ENCODE measurements at regions not wholly inside any gene's neighbourhood (a gene's known extent, or its start where the extent isn't known, plus 50 kb on each side); places are given as distances from the start of the nearest gene placed in this dataset.

DNA sequence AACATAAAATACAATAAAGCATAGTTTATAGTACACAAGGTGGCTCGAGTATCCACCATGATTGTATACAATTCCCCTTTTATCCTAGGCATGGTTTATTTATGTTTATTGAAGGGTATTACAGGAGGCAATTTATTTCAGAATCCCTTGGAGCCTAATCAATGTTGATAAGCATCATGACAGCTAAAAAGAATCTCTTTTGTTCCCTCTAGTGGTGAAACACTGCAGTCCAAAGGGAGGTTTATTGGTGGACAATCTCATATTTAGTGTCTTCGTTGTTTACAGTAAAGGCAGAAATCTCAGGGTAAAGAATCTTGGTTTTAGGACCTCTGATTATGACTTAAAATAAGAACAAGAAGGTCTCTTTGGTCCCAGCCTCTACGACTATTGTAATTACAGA, 1712.5 kb downstream of the C4orf33 start (continued):
- TF ChIP-seq, protein P1, sequence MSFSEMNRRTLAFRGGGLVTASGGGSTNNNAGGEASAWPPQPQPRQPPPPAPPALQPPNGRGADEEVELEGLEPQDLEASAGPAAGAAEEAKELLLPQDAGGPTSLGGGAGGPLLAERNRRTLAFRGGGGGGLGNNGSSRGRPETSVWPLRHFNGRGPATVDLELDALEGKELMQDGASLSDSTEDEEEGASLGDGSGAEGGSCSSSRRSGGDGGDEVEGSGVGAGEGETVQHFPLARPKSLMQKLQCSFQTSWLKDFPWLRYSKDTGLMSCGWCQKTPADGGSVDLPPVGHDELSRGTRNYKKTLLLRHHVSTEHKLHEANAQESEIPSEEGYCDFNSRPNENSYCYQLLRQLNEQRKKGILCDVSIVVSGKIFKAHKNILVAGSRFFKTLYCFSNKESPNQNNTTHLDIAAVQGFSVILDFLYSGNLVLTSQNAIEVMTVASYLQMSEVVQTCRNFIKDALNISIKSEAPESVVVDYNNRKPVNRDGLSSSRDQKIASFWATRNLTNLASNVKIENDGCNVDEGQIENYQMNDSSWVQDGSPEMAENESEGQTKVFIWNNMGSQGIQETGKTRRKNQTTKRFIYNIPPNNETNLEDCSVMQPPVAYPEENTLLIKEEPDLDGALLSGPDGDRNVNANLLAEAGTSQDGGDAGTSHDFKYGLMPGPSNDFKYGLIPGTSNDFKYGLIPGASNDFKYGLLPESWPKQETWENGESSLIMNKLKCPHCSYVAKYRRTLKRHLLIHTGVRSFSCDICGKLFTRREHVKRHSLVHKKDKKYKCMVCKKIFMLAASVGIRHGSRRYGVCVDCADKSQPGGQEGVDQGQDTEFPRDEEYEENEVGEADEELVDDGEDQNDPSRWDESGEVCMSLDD (tag by site-specific recombination; IDR thresholded peaks at IDR 0.05), result no peak

DNA sequence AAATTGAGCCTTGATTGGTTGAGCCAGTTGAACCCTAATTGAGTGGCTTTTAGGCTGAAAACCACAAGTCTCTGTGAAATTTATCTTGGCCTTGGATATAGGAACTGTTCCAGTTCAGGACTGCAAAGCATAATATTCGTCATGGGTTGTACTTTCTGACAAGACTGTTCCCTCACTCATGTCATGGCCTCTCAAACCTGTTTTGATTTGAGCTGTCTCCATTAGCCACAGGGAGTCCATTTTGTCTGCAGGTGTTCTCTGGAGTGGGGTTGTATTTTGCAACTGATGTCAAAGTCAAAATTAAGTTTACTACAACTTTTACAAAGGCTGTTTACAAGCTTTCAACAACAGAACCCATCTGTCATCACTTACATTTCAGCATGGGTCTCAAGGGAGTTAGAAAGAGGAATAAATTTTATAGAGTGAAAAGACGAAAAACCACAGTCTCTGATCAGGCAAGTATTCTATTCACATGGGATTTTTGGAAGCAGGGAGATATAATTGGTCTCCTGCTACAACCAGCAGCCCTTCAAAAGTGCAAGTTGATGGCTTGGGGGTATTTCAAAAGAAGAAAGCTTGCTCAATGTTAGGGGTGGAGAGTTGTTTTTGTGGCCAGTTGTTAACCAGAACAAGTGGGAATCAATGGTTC, 1716.3 kb downstream of the C4orf33 start:
- no peaks in the 10 kb centered on the region for H3K4me1 ChIP-seq (ENCODE audit: control insufficient read depth, insufficient read depth, low read length)
- H3K9me3 ChIP-seq (ENCODE audit: control insufficient read depth, insufficient read depth, low read depth, low read length), result no peaks in the 10 kb centered on the region
- H3K36me3 ChIP-seq (ENCODE audit: control insufficient read depth in 2 of 2, insufficient read depth in 1 of 2, low read length in 2 of 2), result no peaks in the 10 kb centered on the region
- no peak overlapping the region for H3K4me3 ChIP-seq (ENCODE audit: low read depth, low read length)
- TF ChIP-seq ZNF776 (tag by site-specific recombination; IDR thresholded peaks at IDR 0.05; ENCODE audit: borderline replicate concordance) (no peak), ZNF354C (tag by site-specific recombination; IDR thresholded peaks at IDR 0.05; ENCODE audit: borderline replicate concordance, low read depth) (no peak), ZNF2 (tag by site-specific recombination; IDR thresholded peaks at IDR 0.05) (no peak), ZNF274 (IDR thresholded peaks at IDR 0.05; ENCODE audit: low read length) (no peak), ZNF274 (tag by site-specific recombination; IDR thresholded peaks at IDR 0.05; ENCODE audit: borderline replicate concordance) (no peak), ZNF423 (tag by site-specific recombination; IDR thresholded peaks at IDR 0.05) (no peak), ZNF223 (tag by site-specific recombination; IDR thresholded peaks at IDR 0.05) (no peak), RBAK (tag by site-specific recombination; IDR thresholded peaks at IDR 0.05) (no peak), SETDB1 (IDR thresholded peaks at IDR 0.05; ENCODE audit: insufficient read length, low read length) (no peak), ZSCAN30 (tag by site-specific recombination; IDR thresholded peaks at IDR 0.05) (no peak), ZNF366 (tag by site-specific recombination; conservative IDR thresholded peaks at IDR 0.05) (no peak)
- TF ChIP-seq, protein P2, sequence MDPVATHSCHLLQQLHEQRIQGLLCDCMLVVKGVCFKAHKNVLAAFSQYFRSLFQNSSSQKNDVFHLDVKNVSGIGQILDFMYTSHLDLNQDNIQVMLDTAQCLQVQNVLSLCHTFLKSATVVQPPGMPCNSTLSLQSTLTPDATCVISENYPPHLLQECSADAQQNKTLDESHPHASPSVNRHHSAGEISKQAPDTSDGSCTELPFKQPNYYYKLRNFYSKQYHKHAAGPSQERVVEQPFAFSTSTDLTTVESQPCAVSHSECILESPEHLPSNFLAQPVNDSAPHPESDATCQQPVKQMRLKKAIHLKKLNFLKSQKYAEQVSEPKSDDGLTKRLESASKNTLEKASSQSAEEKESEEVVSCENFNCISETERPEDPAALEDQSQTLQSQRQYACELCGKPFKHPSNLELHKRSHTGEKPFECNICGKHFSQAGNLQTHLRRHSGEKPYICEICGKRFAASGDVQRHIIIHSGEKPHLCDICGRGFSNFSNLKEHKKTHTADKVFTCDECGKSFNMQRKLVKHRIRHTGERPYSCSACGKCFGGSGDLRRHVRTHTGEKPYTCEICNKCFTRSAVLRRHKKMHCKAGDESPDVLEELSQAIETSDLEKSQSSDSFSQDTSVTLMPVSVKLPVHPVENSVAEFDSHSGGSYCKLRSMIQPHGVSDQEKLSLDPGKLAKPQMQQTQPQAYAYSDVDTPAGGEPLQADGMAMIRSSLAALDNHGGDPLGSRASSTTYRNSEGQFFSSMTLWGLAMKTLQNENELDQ (tag by site-specific recombination; IDR thresholded peaks at IDR 0.05; ENCODE audit: low read depth), result no peak
- TF ChIP-seq, protein P3, sequence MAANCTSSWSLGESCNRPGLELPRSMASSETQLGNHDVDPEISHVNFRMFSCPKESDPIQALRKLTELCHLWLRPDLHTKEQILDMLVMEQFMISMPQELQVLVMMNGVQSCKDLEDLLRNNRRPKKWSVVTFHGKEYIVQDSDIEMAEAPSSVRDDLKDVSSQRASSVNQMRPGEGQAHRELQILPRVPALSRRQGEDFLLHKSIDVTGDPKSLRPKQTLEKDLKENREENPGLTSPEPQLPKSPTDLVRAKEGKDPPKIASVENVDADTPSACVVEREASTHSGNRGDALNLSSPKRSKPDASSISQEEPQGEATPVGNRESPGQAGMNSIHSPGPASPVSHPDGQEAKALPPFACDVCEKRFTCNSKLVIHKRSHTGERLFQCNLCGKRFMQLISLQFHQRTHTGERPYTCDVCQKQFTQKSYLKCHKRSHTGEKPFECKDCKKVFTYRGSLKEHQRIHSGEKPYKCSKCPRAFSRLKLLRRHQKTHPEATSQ (tag by site-specific recombination; IDR thresholded peaks at IDR 0.05), result no peak
- TF ChIP-seq, protein P4, sequence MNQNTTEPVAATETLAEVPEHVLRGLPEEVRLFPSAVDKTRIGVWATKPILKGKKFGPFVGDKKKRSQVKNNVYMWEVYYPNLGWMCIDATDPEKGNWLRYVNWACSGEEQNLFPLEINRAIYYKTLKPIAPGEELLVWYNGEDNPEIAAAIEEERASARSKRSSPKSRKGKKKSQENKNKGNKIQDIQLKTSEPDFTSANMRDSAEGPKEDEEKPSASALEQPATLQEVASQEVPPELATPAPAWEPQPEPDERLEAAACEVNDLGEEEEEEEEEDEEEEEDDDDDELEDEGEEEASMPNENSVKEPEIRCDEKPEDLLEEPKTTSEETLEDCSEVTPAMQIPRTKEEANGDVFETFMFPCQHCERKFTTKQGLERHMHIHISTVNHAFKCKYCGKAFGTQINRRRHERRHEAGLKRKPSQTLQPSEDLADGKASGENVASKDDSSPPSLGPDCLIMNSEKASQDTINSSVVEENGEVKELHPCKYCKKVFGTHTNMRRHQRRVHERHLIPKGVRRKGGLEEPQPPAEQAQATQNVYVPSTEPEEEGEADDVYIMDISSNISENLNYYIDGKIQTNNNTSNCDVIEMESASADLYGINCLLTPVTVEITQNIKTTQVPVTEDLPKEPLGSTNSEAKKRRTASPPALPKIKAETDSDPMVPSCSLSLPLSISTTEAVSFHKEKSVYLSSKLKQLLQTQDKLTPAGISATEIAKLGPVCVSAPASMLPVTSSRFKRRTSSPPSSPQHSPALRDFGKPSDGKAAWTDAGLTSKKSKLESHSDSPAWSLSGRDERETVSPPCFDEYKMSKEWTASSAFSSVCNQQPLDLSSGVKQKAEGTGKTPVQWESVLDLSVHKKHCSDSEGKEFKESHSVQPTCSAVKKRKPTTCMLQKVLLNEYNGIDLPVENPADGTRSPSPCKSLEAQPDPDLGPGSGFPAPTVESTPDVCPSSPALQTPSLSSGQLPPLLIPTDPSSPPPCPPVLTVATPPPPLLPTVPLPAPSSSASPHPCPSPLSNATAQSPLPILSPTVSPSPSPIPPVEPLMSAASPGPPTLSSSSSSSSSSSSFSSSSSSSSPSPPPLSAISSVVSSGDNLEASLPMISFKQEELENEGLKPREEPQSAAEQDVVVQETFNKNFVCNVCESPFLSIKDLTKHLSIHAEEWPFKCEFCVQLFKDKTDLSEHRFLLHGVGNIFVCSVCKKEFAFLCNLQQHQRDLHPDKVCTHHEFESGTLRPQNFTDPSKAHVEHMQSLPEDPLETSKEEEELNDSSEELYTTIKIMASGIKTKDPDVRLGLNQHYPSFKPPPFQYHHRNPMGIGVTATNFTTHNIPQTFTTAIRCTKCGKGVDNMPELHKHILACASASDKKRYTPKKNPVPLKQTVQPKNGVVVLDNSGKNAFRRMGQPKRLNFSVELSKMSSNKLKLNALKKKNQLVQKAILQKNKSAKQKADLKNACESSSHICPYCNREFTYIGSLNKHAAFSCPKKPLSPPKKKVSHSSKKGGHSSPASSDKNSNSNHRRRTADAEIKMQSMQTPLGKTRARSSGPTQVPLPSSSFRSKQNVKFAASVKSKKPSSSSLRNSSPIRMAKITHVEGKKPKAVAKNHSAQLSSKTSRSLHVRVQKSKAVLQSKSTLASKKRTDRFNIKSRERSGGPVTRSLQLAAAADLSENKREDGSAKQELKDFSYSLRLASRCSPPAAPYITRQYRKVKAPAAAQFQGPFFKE (tag by site-specific recombination; IDR thresholded peaks at IDR 0.05; ENCODE audit: borderline replicate concordance), result no peak
- TF ChIP-seq, protein P5, sequence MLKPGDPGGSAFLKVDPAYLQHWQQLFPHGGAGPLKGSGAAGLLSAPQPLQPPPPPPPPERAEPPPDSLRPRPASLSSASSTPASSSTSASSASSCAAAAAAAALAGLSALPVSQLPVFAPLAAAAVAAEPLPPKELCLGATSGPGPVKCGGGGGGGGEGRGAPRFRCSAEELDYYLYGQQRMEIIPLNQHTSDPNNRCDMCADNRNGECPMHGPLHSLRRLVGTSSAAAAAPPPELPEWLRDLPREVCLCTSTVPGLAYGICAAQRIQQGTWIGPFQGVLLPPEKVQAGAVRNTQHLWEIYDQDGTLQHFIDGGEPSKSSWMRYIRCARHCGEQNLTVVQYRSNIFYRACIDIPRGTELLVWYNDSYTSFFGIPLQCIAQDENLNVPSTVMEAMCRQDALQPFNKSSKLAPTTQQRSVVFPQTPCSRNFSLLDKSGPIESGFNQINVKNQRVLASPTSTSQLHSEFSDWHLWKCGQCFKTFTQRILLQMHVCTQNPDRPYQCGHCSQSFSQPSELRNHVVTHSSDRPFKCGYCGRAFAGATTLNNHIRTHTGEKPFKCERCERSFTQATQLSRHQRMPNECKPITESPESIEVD (tag by site-specific recombination; IDR thresholded peaks at IDR 0.05), result no peak
- H3K27ac ChIP-seq (ENCODE audit: extremely low read depth, low read depth, low read length), result no peak overlapping the region
- CTCF ChIA-PET, result no interaction called here
- POLR2A ChIA-PET, result no interaction called here

Data from HEK293 (cell line).